ENCODE measurements at regions not wholly inside any gene's neighbourhood (a gene's known extent, or its start where the extent isn't known, plus 50 kb on each side); places are given as distances from the start of the nearest gene placed in this dataset.

DNA sequence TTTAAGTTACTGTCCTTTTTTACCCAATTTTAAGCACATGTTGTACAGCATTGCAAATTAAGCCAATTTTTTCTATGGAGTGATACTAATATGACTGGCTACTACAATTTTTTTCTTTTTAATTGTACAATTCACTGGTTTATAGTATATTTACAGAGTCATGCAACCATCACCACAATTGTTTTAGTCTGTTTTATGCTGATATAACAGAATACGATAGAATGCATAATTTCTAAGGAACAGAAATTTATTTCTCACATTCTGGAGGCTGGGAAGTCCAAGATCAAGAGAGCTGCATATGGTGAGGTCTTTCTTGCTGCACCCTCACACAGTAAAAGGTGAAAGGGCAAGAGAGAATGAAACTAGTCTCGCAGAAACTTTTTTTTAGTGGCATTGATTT, 125.3 kb downstream of the GLUD2 start:
- no peak overlapping the region for H3K27ac ChIP-seq (ENCODE audit: control insufficient read depth, insufficient read depth)
- intact Hi-C loops (cut with micrococcal nuclease; ENCODE audit: unreplicated experiment) (no loop called here), in situ Hi-C loops (cut with MboI) (no loop called here)
- BruUV-seq (replicated peaks): no TSS peak
- no peak for DNase-seq (ENCODE audit: low read depth, low spot score)
- WGBS (ENCODE audit: insufficient coverage, insufficient replicate concordance, low lambda C conversion rate, missing lambda C conversion rate): 84% methylated on average over 2 of the region's 2 CpGs
- ChIA-PET SMC1A (ENCODE audit: uncharacterized antibody, unreplicated experiment) (no interaction called here), CTCF (no interaction called here), POLR2A (no interaction called here), RAD21 (ENCODE audit: unreplicated experiment) (no interaction called here)
- ATAC-seq: no peak
- H2AFZ ChIP-seq (ENCODE audit: control insufficient read depth, low read depth, low read length): no peak overlapping the region
- no peaks in the 10 kb centered on the region for H3K27me3 ChIP-seq (replicated peaks in 1 of 2; ENCODE audit: control insufficient read depth in 2 of 2, insufficient read depth in 2 of 2, low read length in 1 of 2)
- no peaks in the 10 kb centered on the region for H3K36me3 ChIP-seq (ENCODE audit: control insufficient read depth in 2 of 2, insufficient read depth in 2 of 2, low read length in 1 of 2)
- H3K4me2 ChIP-seq (ENCODE audit: control insufficient read depth, insufficient read depth): no peak overlapping the region
- H3K4me1 ChIP-seq (ENCODE audit: control insufficient read depth, insufficient read depth, low read length): no peaks in the 10 kb centered on the region
- no peaks in the 10 kb centered on the region for H3K9me3 ChIP-seq (replicated peaks; ENCODE audit: control insufficient read depth, insufficient read depth, low read length)
- no peak overlapping the region for H3K9ac ChIP-seq (ENCODE audit: control insufficient read depth, insufficient read depth, low read length)
- H3K4me3 ChIP-seq: no peak overlapping the region
- FAIRE-seq: no peak
- no peak for TF ChIP-seq HDGF (IDR thresholded peaks at IDR 0.05)
- no peak for TF ChIP-seq ASH2L (IDR thresholded peaks at IDR 0.05; ENCODE audit: borderline replicate concordance, low read depth)
- TF ChIP-seq RB1 (IDR thresholded peaks at IDR 0.05; ENCODE audit: borderline replicate concordance): no peak
- TF ChIP-seq CBX3 (IDR thresholded peaks at IDR 0.05; ENCODE audit: borderline replicate concordance, low read depth): no peak
- TF ChIP-seq RUNX3 (IDR thresholded peaks at IDR 0.05; ENCODE audit: low read length): no peak
- no peak for TF ChIP-seq NR2C2 (IDR thresholded peaks at IDR 0.05; ENCODE audit: borderline replicate concordance, control insufficient read depth, insufficient read length, low read depth)
- TF ChIP-seq USF2 (IDR thresholded peaks at IDR 0.05; ENCODE audit: borderline replicate concordance, low read depth, low read length): no peak
- no peak for TF ChIP-seq NKRF (conservative IDR thresholded peaks at IDR 0.05)
- no peak for TF ChIP-seq EP300 (IDR thresholded peaks at IDR 0.05; ENCODE audit: borderline replicate concordance in 1 of 2, control insufficient read depth in 1 of 2, low read depth in 2 of 2, low read length in 2 of 2)
- no peak for TF ChIP-seq IRF4 (IDR thresholded peaks at IDR 0.05; ENCODE audit: low read depth, low read length)
- TF ChIP-seq, protein P1, sequence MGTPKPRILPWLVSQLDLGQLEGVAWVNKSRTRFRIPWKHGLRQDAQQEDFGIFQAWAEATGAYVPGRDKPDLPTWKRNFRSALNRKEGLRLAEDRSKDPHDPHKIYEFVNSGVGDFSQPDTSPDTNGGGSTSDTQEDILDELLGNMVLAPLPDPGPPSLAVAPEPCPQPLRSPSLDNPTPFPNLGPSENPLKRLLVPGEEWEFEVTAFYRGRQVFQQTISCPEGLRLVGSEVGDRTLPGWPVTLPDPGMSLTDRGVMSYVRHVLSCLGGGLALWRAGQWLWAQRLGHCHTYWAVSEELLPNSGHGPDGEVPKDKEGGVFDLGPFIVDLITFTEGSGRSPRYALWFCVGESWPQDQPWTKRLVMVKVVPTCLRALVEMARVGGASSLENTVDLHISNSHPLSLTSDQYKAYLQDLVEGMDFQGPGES (IDR thresholded peaks at IDR 0.05): no peak
- no peak for TF ChIP-seq HDAC6 (IDR thresholded peaks at IDR 0.05; ENCODE audit: unreplicated experiment)
- TF ChIP-seq ZBTB33 (IDR thresholded peaks at IDR 0.05): no peak
- no peaks in the 10 kb centered on the region for H3K79me2 ChIP-seq (ENCODE audit: control insufficient read depth, insufficient read depth, low read length)
- H4K20me1 ChIP-seq (ENCODE audit: control insufficient read depth, insufficient read depth): no peaks in the 10 kb centered on the region

Data from GM12878 (cell line).